Tibial artery (tissue), 4 donors: ENCODE measurements at regions not wholly inside any gene's neighbourhood (a gene's known extent, or its start where the extent isn't known, plus 50 kb on each side); places are given as distances from the start of the nearest gene placed in this dataset.

ENCODE experiments used
- DNase-seq, 2 donors: peaks; one replicate each; pipeline ENCODE4 v3.0.0-alpha.2; 2019
- H3K27ac ChIP-seq, 2 donors: fragments of 200-600 bp; sonication (generic) in 1 of 2; 1 replicate in 1 of 2; 2 replicates in 1 of 2; pipeline ENCODE4 v1.5.1; 2018 to 2019; ENCODE audit warnings: mild to moderate bottlenecking in 1 of 2
- H3K27me3 ChIP-seq, 2 donors: fragments of 200-600 bp; sonication (generic) in 1 of 2; one replicate each; pipeline versions ENCODE4 v1.5.1 to v1.6.0; 2016 to 2019
- H3K36me3 ChIP-seq, 3 donors: fragments of 200-600 bp; sonication (generic) in 2 of 3; one replicate each; pipeline ENCODE4 v1.5.1; 2016 to 2019; ENCODE audit warnings: mild to moderate bottlenecking in 2 of 3
- H3K4me1 ChIP-seq, 4 donors: fragments of 200-600 bp; sonication (generic) in 2 of 4; 1 replicate in 3 of 4; 2 replicates in 1 of 4; pipeline ENCODE4 v1.5.1; 2016 to 2019
- H3K4me3 ChIP-seq, 2 donors: fragments of 200-600 bp; sonication (generic) in 1 of 2; 1 replicate in 1 of 2; 2 replicates in 1 of 2; pipeline ENCODE4 v1.5.1; 2018 to 2019; ENCODE audit warnings: mild to moderate bottlenecking in 2 of 2
- H3K9me3 ChIP-seq, 3 donors: fragments of 200-600 bp; sonication (generic) in 1 of 3; one replicate each; pipeline ENCODE4 v1.5.1; 2016 to 2019
- CTCF ChIP-seq, 2 experiments: fragments of 200-600 bp in 1 of 2; fragments of 450-650 bp in 1 of 2; IDR thresholded peaks; one replicate each; pipeline ENCODE4 v1.5.1; 2017 to 2019; ENCODE audit warnings: antibody characterized with exemption in 2 of 2, mild to moderate bottlenecking in 1 of 2, moderate library complexity in 1 of 2
- intact Hi-C: fragments of 100-400 bp; cut with DNase I; formaldehyde crosslinking; loops from one replicate; pipeline ENCODE4 v1.15.0; 2023; ENCODE audit warnings: low total_unique reads

GRCh38 chr7:113628948-113629847, 289.6 kb downstream of the PPP1R3A start:
- H3K27me3 ChIP-seq = no peaks in the 10 kb centered on the region
- H3K27ac ChIP-seq = no peak overlapping the region
- H3K9me3 ChIP-seq = no peaks in the 10 kb centered on the region
- intact Hi-C loops = no loop called here
- DNase-seq = no peak
- no peak overlapping the region for H3K4me3 ChIP-seq
- no peaks in the 10 kb centered on the region for H3K36me3 ChIP-seq
- no peak for TF ChIP-seq CTCF (IDR thresholded peaks at IDR 0.05)
- no peaks in the 10 kb centered on the region for H3K4me1 ChIP-seq

GRCh38 chr7:113625494-113626102, 293.2 kb downstream of the PPP1R3A start:
- intact Hi-C loops = no loop called here
- H3K27ac ChIP-seq = no peak overlapping the region
- no peak overlapping the region for H3K4me3 ChIP-seq
- DNase-seq = no peak
- H3K4me1 ChIP-seq = no peaks in the 10 kb centered on the region
- no peaks in the 10 kb centered on the region for H3K9me3 ChIP-seq
- TF ChIP-seq CTCF (IDR thresholded peaks at IDR 0.05) = no peak
- H3K27me3 ChIP-seq = no peaks in the 10 kb centered on the region
- H3K36me3 ChIP-seq = no peaks in the 10 kb centered on the region

GRCh38 chr7:113622796-113623195, 296.0 kb downstream of the PPP1R3A start:
- H3K4me1 ChIP-seq = no peaks in the 10 kb centered on the region
- TF ChIP-seq CTCF (IDR thresholded peaks at IDR 0.05) = no peak
- H3K9me3 ChIP-seq = no peaks in the 10 kb centered on the region
- no peak overlapping the region for H3K4me3 ChIP-seq
- H3K27me3 ChIP-seq = no peaks in the 10 kb centered on the region
- DNase-seq = no peak
- H3K27ac ChIP-seq = no peak overlapping the region
- intact Hi-C loops = no loop called here
- no peaks in the 10 kb centered on the region for H3K36me3 ChIP-seq

- Histone ChIP-seq H3K36me3 (no peaks in the 10 kb centered on the region), H3K27me3 (no peaks in the 10 kb centered on the region), H3K27ac (no peak overlapping the region), H3K9me3 (no peaks in the 10 kb centered on the region), H3K4me1 (peaks cover 0 to 33% (median 0%) of the 10 kb centered on the region in 4 donors), H3K4me3 (no peak overlapping the region)
- no peak for DNase-seq
- intact Hi-C loops = no loop called here
- no peak for TF ChIP-seq CTCF (IDR thresholded peaks at IDR 0.05)
These were observed 308.2 kb downstream of the PPP1R3A start for GRCh38 chr7:113610572-113610971.

GRCh38 chr7:113608782-113609181, 310.0 kb downstream of the PPP1R3A start:
- H3K4me3 ChIP-seq = no peak overlapping the region
- H3K27ac ChIP-seq = no peak overlapping the region
- H3K9me3 ChIP-seq = no peaks in the 10 kb centered on the region
- no peak for TF ChIP-seq CTCF (IDR thresholded peaks at IDR 0.05)
- intact Hi-C loops = no loop called here
- no peak for DNase-seq
- H3K36me3 ChIP-seq = no peaks in the 10 kb centered on the region
- no peaks in the 10 kb centered on the region for H3K27me3 ChIP-seq
- H3K4me1 ChIP-seq = peaks cover 0 to 37% (median 0%) of the 10 kb centered on the region in 4 donors
